MM.1S (cell line): ENCODE measurements at regions not wholly inside any gene's neighbourhood (a gene's known extent, or its start where the extent isn't known, plus 50 kb on each side); places are given as distances from the start of the nearest gene placed in this dataset.

ENCODE experiments used
- DNase-seq: peaks from one replicate; pipeline ENCODE4 v3.0.0-alpha.2; 2015
- H2AFZ ChIP-seq: fragments of 300-600 bp; sonication (generic); 2 replicates; pipeline ENCODE4 v1.6.0; 2016; ENCODE audit warnings: antibody characterized with exemption, low read length
- H3F3A ChIP-seq: fragments of 300-600 bp; sonication (generic); 2 replicates; pipeline ENCODE4 v1.6.1; 2016; ENCODE audit warnings: mild to moderate bottlenecking, antibody characterized with exemption, low read length, moderate library complexity, mixed read lengths; ENCODE audit not compliant: insufficient read depth
- H3K27ac ChIP-seq: fragments of 300-600 bp; sonication (generic); 2 replicates; pipeline ENCODE4 v1.5.1; 2016; ENCODE audit warnings: mild to moderate bottlenecking, low read length
- H3K27me3 ChIP-seq: fragments of 300-600 bp; sonication (generic); replicated peaks from 2 replicates; pipeline ENCODE4 v1.6.0; 2016; ENCODE audit warnings: low read length; ENCODE audit not compliant: insufficient read depth
- H3K36me3 ChIP-seq: fragments of 300-600 bp; sonication (generic); replicated peaks from 2 replicates; pipeline ENCODE4 v1.6.1; 2016; ENCODE audit warnings: mild to moderate bottlenecking, low read length, mixed read lengths; ENCODE audit not compliant: insufficient read depth
- H3K4me1 ChIP-seq: fragments of 300-600 bp; sonication (generic); 2 replicates; pipeline ENCODE4 v1.6.1; 2016; ENCODE audit warnings: low read length, mixed read lengths
- H3K4me2 ChIP-seq: fragments of 300-600 bp; sonication (generic); 2 replicates; pipeline ENCODE4 v1.6.0; 2016; ENCODE audit warnings: low read depth, low read length
- H3K4me3 ChIP-seq: fragments of 300-600 bp; sonication (generic); 2 replicates; pipeline ENCODE4 v1.5.1; 2016; ENCODE audit warnings: low read length, mixed read lengths
- H3K79me2 ChIP-seq: fragments of 300-600 bp; sonication (generic); 2 replicates; pipeline ENCODE4 v1.6.1; 2016; ENCODE audit warnings: mixed run types, low read length, mixed read lengths
- H3K9ac ChIP-seq: fragments of 300-600 bp; sonication (generic); 2 replicates; pipeline ENCODE4 v1.6.1; 2016; ENCODE audit warnings: low read length, mixed read lengths
- H3K9me2 ChIP-seq: fragments of 300-600 bp; sonication (generic); replicated peaks from 2 replicates; pipeline ENCODE4 v1.6.1; 2016; ENCODE audit warnings: mild to moderate bottlenecking, low read length, mixed read lengths; ENCODE audit not compliant: insufficient read depth
- H3K9me3 ChIP-seq: fragments of 300-600 bp; sonication (generic); replicated peaks from 2 replicates; pipeline ENCODE4 v1.6.1; 2016; ENCODE audit warnings: mild to moderate bottlenecking, low read length, mixed read lengths; ENCODE audit not compliant: insufficient read depth
- H4K20me1 ChIP-seq: fragments of 300-600 bp; sonication (generic); 2 replicates; pipeline ENCODE4 v1.6.1; 2016; ENCODE audit warnings: mild to moderate bottlenecking, low read length, moderate library complexity, mixed read lengths; ENCODE audit not compliant: insufficient read depth
- CTCF ChIP-seq: fragments of 300-600 bp; sonication (generic); IDR thresholded peaks from 2 replicates; pipeline ENCODE4 v1.5.1; 2016; ENCODE audit warnings: antibody characterized with exemption, low read length, mixed read lengths
- EZH2 ChIP-seq: fragments of 300-600 bp; sonication (generic); optimal IDR thresholded peaks from 2 replicates; pipeline ENCODE3; 2017; ENCODE audit warnings: low read depth, mild to moderate bottlenecking, antibody characterized with exemption, low read length, mixed read lengths
- EZH2phosphoT487 ChIP-seq: fragments of 300-600 bp; sonication (generic); IDR thresholded peaks from 2 replicates; pipeline ENCODE4 v1.6.1; 2018; ENCODE audit warnings: antibody characterized with exemption, low read length

- Histone ChIP-seq H3K4me1 (no peaks in the 10 kb centered on the region), H3K4me3 (no peak overlapping the region), H3K9me3 (no peaks in the 10 kb centered on the region), H4K20me1 (no peaks in the 10 kb centered on the region), H3K27me3 (no peaks in the 10 kb centered on the region), H3K9ac (no peak overlapping the region), H3K4me2 (no peak overlapping the region), H3K27ac (no peak overlapping the region), H3F3A (no peaks in the 10 kb centered on the region), H2AFZ (no peak overlapping the region), H3K36me3 (no peaks in the 10 kb centered on the region), H3K79me2 (no peaks in the 10 kb centered on the region), H3K9me2 (no peaks in the 10 kb centered on the region)
- no peak for TF ChIP-seq EZH2phosphoT487
- TF ChIP-seq CTCF = no peak
- TF ChIP-seq EZH2 = no peak
- no peak for DNase-seq
Observed at GRCh38 chr5:92364986-92365550, 982.0 kb upstream of the ARRDC3 start.

GRCh38 chr5:92353107-92354030, 970.3 kb upstream of the ARRDC3 start:
- TF ChIP-seq CTCF (no peak), EZH2phosphoT487 (no peak), EZH2 (no peak)
- Histone ChIP-seq H3K4me2 (no peak overlapping the region), H2AFZ (no peak overlapping the region), H3K4me3 (no peak overlapping the region), H3K9me3 (no peaks in the 10 kb centered on the region), H3K79me2 (no peaks in the 10 kb centered on the region), H3K36me3 (no peaks in the 10 kb centered on the region), H3K4me1 (no peaks in the 10 kb centered on the region), H3K27ac (no peak overlapping the region), H4K20me1 (no peaks in the 10 kb centered on the region), H3F3A (no peaks in the 10 kb centered on the region), H3K9ac (no peak overlapping the region), H3K27me3 (no peaks in the 10 kb centered on the region), H3K9me2 (no peaks in the 10 kb centered on the region)
- no peak for DNase-seq

GRCh38 chr5:92337772-92338234, 954.7 kb upstream of the ARRDC3 start:
- no peaks in the 10 kb centered on the region for H3F3A ChIP-seq
- H4K20me1 ChIP-seq = no peaks in the 10 kb centered on the region
- TF ChIP-seq EZH2phosphoT487 (no peak), CTCF (no peak), EZH2 (no peak)
- H3K4me2 ChIP-seq = no peak overlapping the region
- H3K4me1 ChIP-seq = no peaks in the 10 kb centered on the region
- no peaks in the 10 kb centered on the region for H3K36me3 ChIP-seq
- no peak overlapping the region for H3K4me3 ChIP-seq
- no peak overlapping the region for H2AFZ ChIP-seq
- no peak overlapping the region for H3K27ac ChIP-seq
- no peaks in the 10 kb centered on the region for H3K9me3 ChIP-seq
- H3K9ac ChIP-seq = no peak overlapping the region
- H3K27me3 ChIP-seq = no peaks in the 10 kb centered on the region
- no peaks in the 10 kb centered on the region for H3K79me2 ChIP-seq
- no peak for DNase-seq
- H3K9me2 ChIP-seq = no peaks in the 10 kb centered on the region
